Cardiac muscle cell (in vitro differentiated cells and primary cell): ENCODE measurements at regions not wholly inside any gene's neighbourhood (a gene's known extent, or its start where the extent isn't known, plus 50 kb on each side); places are given as distances from the start of the nearest gene placed in this dataset.

Experiments used
- DNase-seq, 2 donors: peaks; one replicate each; pipeline versions ENCODE4 v3.0.0 to v3.0.0-alpha.2; 2010 to 2017; ENCODE audit warnings: low read depth in 1 of 2, low spot score in 1 of 2
- H3K27ac ChIP-seq: fragments of 200-600 bp; sonication (generic); 2 replicates; pipeline ENCODE4 v1.5.1; 2016
- H3K27me3 ChIP-seq: fragments of 200-600 bp; sonication (generic); 2 replicates; pipeline ENCODE4 v1.6.0; 2016; ENCODE audit warnings: control low read depth
- H3K36me3 ChIP-seq: fragments of 200-600 bp; sonication (generic); 2 replicates; pipeline ENCODE4 v1.5.1; 2016; ENCODE audit warnings: control low read depth
- H3K4me1 ChIP-seq: fragments of 200-600 bp; sonication (generic); 2 replicates; pipeline ENCODE4 v1.8.1; 2017; ENCODE audit warnings: low read depth, mild to moderate bottlenecking, mixed run types
- H3K4me3 ChIP-seq: fragments of 200-600 bp; sonication (generic); 2 replicates; pipeline ENCODE4 v1.5.1; 2016; ENCODE audit warnings: mild to moderate bottlenecking
- H3K9me3 ChIP-seq: fragments of 200-600 bp; sonication (generic); 2 replicates; pipeline ENCODE4 v1.5.1; 2017; ENCODE audit warnings: low read depth, mild to moderate bottlenecking, control low read depth
- TF ChIP-seq, protein P1 (sequence below): IDR thresholded peaks from 2 replicates; pipeline ENCODE4 v1.5.1; 2012; ENCODE audit warnings: low read depth, mild to moderate bottlenecking, low read length

DNA sequence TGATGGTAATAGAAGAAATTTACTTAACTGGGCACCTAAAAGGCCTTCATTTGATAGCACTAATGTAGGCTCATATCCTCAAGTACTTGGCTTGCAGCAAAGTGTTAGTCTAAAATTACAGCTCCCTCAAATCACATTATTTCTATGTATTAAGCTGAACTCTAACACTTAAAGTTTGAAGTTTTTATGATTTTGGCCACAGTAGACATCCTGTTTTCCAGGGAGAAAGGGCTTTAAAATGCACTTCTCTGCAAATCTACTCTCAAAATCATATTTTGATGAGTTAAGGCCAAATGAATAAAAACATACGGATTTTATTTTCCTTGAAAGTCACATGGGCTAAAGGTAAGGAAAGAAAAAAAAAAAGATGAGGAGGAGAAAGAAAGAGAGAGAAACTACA is 575.5 kb downstream of the PLPP3 start:
- H3K4me3 ChIP-seq = no peak overlapping the region
- TF ChIP-seq, protein P1, sequence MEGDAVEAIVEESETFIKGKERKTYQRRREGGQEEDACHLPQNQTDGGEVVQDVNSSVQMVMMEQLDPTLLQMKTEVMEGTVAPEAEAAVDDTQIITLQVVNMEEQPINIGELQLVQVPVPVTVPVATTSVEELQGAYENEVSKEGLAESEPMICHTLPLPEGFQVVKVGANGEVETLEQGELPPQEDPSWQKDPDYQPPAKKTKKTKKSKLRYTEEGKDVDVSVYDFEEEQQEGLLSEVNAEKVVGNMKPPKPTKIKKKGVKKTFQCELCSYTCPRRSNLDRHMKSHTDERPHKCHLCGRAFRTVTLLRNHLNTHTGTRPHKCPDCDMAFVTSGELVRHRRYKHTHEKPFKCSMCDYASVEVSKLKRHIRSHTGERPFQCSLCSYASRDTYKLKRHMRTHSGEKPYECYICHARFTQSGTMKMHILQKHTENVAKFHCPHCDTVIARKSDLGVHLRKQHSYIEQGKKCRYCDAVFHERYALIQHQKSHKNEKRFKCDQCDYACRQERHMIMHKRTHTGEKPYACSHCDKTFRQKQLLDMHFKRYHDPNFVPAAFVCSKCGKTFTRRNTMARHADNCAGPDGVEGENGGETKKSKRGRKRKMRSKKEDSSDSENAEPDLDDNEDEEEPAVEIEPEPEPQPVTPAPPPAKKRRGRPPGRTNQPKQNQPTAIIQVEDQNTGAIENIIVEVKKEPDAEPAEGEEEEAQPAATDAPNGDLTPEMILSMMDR = no peak
- H3K27me3 ChIP-seq = no peaks in the 10 kb centered on the region
- H3K4me1 ChIP-seq = no peaks in the 10 kb centered on the region
- H3K9me3 ChIP-seq = no peaks in the 10 kb centered on the region
- no peak overlapping the region for H3K27ac ChIP-seq
- no peak for DNase-seq
- no peaks in the 10 kb centered on the region for H3K36me3 ChIP-seq

DNA sequence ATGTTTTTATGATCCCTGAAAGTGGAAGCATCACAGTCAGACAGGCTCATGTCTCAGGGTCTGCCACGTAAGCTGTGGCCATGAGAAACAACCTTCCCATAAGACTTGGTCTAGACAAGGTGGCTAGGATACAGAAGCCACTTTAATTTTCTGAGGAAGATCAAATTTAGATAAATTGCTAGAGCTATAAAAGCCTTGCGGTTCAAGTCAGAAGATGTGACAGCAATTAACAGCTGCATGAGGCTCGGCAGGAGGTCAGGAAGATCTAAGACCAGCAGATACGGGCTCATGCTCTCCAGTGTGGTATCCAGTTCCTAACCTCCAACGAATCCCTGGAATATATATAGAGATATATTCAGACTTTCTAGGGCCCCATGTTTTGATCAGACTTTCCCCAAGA is 577.1 kb downstream of the PLPP3 start:
- Histone ChIP-seq H3K4me1 (no peaks in the 10 kb centered on the region), H3K27ac (no peak overlapping the region), H3K27me3 (no peaks in the 10 kb centered on the region), H3K4me3 (no peak overlapping the region), H3K9me3 (no peaks in the 10 kb centered on the region), H3K36me3 (no peaks in the 10 kb centered on the region)
- TF ChIP-seq, protein P1 = no peak
- DNase-seq = no peak

DNA sequence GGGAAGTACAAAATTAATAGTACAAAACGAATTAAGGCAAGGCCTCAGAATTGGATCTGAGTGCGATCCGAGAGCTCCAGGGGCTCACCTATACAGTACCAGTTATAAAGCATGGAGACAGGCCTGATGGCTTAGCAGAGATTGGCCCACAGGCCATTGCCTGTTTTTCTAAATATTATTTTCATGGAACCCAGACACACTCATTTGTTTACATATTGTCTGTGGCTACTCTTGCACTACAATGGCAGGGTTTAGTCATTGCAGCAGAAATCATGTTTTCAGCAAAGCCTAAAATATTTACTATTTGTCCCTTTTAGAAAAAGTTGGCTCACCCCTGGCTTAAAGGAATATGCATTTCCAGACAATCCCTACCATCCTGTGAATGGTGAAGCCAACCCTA is 578.9 kb downstream of the PLPP3 start:
- Histone ChIP-seq H3K27me3 (no peaks in the 10 kb centered on the region), H3K4me3 (no peak overlapping the region), H3K36me3 (no peaks in the 10 kb centered on the region), H3K9me3 (no peaks in the 10 kb centered on the region), H3K27ac (no peak overlapping the region), H3K4me1 (no peaks in the 10 kb centered on the region)
- DNase-seq = no peak
- TF ChIP-seq, protein P1 = no peak

DNA sequence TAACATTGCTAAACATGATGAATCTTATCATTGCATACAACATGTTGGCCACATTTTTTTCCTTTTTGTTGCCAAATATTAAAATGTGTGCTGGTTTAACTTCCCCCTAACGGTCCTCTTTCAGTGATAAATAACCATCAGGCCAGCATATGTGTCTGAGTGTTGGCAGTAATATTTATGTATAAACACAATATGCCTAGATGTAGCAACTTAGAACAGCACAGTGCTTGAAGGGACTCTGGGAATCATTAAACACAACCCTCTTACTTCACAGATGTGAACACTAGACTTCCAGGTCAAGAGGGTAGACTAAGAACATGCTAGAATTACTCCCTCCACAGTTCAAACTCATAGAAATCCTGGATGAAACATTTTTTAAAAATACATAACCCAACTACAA is 581.8 kb downstream of the PLPP3 start:
- TF ChIP-seq, protein P1 = no peak
- H3K36me3 ChIP-seq = no peaks in the 10 kb centered on the region
- H3K27me3 ChIP-seq = no peaks in the 10 kb centered on the region
- H3K27ac ChIP-seq = no peak overlapping the region
- no peak for DNase-seq
- no peaks in the 10 kb centered on the region for H3K9me3 ChIP-seq
- no peaks in the 10 kb centered on the region for H3K4me1 ChIP-seq
- H3K4me3 ChIP-seq = no peak overlapping the region

DNA sequence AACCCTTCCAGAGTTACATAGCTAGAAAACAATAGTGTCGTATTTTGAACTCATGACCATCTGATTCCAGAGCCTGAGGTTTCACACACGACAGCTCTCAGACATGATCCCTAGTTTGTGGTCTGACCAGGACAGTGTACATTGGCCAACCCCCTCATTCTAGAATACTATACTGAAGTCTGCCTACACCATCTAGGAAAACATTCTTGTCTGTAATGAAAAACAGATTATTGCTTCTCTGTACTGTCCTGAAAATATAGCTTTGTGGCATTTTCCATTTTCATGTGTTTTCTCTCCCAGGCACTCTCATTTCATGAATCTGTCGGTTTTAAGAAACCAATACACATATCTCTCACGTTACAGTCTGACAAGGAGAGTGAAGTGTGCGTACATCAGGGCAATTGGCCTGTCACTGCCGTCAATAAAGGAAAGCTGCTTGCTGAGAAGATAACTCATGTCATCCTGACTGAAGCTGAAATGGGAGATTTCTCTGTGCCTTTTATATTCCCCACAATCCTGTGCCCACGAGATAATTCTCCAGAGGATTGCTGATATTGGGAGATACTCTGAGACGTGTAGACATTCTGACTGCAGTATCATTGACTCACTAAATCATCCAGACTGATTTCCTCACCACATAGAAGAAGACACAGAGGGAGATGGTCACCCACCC is 585.6 kb downstream of the PLPP3 start:
- no peak overlapping the region for H3K4me3 ChIP-seq
- H3K9me3 ChIP-seq = no peaks in the 10 kb centered on the region
- H3K4me1 ChIP-seq = no peaks in the 10 kb centered on the region
- no peak overlapping the region for H3K27ac ChIP-seq
- TF ChIP-seq, protein P1 = no peak
- no peaks in the 10 kb centered on the region for H3K27me3 ChIP-seq
- no peaks in the 10 kb centered on the region for H3K36me3 ChIP-seq
- DNase-seq = no peak
